IPS-NIHi7 (cell line): ENCODE measurements at regions not wholly inside any gene's neighbourhood (a gene's known extent, or its start where the extent isn't known, plus 50 kb on each side); places are given as distances from the start of the nearest gene placed in this dataset.
"Not testable (repeated sequence)": the region's sequence is repeated elsewhere in the genome, so short reads cannot be mapped to it uniquely, and the experiment has no call there.

Experiments used
- DNase-seq: peaks from one replicate; pipeline ENCODE4 v3.0.0; 2012; ENCODE audit warnings: mixed read lengths; ENCODE audit errors: extremely low spot score

DNA sequence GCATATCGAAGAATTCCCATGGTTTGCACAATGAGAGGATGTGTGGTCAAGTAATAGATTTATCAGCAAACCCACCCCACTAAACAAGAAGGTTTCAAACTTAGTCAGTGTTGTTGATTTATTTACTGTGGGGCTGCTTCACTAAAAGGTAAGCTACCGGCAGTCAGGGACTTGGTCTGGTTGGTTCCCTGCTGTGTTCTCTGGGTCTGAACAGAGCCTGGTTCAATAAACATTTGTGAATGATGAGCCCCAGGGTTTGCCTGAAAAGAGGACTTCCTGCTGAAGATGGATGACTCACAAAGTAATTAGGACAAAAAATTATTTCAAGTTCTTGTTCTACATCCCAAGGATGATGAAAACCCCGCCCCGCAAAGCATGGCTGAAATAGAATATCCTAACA lies 108.3 kb downstream of the SPP2 start:
- no peak for DNase-seq

DNA sequence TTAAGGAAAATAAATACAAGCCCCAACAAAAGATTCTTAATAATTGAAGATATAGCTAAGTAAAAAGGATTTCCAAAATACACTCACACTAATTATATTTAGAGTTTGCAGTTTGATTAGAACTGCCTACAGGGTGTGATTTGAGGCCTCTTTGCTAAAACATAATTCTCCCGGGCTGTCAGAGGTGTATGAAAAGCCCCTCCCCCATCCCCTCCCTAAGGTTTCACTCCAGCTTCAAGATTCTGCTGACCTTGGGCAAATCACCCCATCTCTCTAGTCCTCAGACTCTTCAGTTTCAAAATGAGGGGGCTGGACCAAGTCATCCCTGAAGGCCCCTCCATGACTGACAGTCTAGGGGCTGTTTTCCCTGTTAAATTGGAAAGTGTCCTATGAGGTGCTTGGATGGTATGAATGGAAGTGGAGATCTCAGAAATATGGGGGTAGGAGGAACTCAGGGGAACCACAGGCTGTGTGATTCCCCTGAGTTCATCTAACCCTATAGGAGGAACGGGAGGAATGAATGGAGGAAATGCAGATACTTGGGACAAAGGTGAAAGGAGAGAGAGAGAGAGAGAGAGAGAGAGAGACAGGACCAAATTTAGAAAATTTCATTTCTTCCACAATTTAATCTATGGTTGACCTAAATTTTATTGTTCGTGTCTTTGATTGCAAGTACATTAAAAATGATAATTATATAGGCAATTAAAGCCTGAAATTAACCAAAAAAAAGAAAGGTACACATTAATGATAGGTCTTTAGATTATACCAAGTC lies 107.5 kb downstream of the SPP2 start:
- DNase-seq, result no peak

GRCh38 chr2:234156326-234156725 lies 105.8 kb downstream of the SPP2 start:
- no peak for DNase-seq

DNA sequence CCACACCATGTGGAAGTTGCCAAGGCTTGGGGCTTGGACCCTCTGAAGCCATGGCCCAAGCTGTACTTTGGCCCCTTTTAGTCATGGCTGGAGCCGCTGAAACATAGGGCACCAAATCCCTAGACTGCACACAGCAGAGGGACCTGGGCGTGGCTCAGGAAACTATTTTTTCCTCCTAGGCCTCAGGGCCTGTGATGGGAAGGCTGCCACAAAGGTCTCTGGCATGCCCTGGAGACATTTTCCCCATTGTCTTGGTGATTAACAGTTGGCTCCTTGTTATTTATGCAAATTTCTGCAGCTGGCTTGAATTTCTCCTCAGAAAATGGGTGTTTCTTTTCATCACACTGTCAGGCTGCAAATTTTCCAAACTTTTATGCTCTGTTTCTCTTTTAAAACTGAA lies 102.3 kb downstream of the SPP2 start:
- DNase-seq, result not testable (repeated sequence)

DNA sequence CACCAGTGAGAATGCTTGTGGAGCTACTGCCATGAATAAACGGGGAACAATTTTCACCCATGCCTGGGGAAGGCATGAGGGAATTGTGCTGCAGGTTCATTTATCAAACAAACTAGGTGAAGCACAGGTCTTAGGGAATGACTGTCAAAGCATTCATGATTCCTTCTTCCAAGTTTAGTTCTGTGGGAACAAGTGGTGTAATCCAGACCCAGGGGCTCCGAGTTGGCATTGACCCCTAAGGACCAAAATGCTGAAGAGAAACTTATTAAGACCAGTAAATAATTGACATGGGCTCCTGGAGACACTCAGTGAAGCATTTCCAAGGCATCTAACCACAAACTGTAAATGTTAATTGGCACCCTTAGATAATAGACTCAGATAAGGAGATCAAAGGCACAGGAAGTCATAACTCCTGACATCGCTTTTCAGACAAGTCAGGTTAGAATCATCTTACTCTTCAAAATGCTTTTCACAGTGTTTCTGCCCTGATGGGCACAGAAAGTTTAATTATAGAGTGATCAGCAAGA lies 96.9 kb downstream of the SPP2 start:
- no peak for DNase-seq

DNA sequence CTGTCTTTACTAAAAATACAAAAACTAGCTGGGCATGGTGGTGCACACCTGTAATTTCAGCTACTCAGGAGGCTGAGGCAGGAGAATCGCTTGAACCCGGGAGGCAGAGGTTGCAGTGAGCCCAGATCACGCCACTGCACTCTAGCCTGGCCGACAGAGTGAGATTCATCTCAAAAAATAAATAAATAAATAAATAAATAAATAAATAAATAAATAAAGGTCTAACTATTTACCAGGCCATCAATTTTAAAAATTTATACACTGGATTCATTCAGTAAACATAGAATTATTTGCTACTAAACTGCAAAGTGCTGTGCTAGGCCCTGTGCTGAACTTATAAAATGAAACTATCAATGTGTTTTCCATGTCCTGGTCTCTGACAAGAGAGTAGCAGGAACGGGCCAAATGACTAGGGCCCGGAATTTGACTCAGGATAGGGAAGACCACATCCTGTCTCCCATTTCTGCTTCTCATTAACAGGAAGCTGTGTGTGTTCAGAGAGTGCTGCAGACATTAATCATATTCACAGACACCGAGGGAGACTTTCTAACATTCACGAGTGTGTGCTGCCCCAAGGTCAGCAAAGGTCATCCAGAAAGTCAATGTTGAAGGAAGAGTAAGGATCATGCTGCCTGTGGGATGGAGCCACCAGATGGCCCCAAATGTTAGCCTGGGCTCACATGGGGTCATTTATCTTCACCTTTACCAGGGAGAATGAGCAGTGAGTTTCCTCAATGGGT lies 95.8 kb downstream of the SPP2 start:
- no peak for DNase-seq

DNA sequence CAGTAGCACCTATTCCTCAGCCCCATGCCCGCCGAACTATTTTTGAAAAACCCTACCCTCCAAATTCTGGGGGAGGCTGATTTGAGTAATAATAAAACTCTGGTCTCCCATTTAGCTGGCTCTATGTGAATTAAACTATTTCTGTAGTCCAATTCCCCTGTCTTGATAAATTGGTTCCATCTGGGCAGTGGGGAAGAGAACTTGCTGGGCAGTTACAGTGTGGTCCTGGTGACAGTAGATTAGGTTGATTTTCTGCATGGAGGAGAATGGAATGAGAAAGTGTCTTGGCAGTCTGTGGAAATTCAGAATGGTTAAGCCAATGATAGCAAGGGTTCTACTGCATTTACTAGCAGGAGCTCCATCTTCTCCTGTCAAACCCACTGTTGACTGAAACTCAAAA lies 95.0 kb downstream of the SPP2 start:
- no peak for DNase-seq

GRCh38 chr2:234145057-234145456 lies 94.6 kb downstream of the SPP2 start:
- DNase-seq, result no peak

DNA sequence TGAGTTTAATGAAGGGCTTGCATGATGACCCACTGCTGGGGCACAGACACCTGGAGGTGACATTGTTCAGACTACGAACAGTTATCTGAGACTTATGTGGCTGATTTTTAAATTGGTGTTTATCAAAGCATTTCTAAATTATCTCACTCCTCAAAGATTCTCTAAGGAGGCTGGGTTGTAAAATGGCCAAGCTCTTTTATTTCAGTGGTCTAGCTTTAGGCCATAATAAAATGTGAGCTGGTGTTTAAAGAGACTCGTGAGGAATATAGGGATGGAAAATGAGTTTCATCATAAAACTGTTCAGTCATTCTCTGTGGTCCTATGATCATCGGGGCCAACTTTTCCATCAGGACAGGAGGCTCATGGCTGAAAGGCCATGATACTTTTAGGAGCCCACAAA lies 93.4 kb downstream of the SPP2 start:
- DNase-seq, result no peak

DNA sequence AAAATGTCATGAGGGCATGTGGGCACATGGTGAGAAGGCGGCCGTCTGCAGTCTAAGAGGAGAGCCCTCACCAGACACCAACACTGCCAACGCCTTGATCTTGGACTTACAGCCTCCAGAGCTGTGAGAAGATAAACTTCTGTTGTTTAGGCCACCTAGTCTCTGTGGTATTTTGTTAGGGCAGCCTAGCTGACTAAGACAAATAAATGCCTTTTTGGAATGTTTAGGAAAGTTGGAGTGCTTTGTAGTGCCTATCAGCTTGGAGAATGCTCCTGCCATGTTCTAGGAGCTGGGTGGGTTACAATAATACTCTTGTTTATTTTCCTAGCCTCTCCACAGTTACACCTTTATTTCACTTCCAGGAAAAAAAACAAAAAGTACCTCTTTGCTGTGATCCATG lies 92.0 kb downstream of the SPP2 start:
- no peak for DNase-seq

DNA sequence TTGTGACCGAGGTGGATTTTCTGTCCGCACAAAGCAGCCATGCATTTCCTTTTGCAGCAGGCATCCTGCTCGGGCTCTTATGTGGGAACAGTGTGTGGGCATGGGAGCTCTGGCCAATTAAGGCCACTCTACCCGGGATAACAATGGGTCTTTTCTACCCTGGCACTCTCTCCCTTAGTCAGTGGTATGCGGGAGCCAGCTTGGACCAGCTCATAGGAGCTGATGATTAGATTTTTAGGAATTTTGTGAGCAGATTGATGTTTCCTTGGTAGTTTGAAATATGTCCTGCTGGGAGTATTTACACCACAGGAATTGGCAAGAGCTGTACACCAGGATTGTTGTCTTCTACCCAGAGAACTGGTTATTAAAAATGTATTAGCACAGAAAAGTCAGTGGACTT lies 89.3 kb downstream of the SPP2 start:
- DNase-seq, result no peak

DNA sequence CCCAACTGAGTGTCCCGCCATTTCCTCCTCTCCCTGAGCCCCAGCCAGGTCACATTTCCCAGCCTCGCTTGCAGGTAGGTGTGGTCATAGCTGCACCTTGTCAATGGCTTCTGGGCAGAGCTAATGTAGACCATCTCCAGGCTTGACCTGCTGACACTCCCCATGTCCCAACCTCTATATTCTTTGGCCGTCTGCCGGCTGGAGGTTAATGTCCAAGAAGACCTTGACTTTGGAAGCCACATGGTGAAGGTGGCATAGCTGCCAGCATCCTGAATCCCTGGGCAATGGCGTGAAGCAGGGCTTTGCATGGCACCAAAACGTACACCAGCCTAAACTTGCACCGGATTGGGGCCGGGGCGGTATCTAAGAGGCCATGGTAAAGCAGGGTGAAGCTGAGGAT lies 88.3 kb downstream of the SPP2 start:
- no peak for DNase-seq

GRCh38 chr2:234137400-234138014 lies 87.0 kb downstream of the SPP2 start:
- DNase-seq, result no peak

GRCh38 chr2:234136461-234136860 lies 86.0 kb downstream of the SPP2 start:
- DNase-seq, result no peak

DNA sequence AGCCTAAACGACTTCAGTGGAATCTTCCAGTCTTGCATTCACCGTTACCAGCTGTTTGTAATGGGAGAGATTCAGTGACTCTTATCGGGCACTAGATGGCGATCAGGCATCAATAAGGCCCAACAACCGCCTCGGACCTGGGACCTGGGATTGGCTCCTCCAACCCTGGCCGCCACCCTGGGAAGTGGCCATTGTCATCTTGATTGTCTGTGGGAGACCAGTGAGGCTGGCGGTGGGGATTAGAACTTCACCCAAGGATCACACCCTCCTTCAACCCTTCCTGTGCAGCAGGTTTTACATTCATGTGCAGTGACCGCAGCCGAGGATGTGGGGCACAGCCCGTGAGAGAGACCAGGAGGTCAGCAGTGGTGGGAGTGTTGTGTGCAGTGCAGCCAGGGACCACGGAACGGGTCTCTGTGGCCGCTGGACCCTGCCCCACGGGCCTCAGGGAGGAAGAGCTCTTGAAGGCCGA lies 85.3 kb downstream of the SPP2 start:
- peak; percentile 90 for DNase-seq

GRCh38 chr2:234134496-234134895 lies 84.0 kb downstream of the SPP2 start:
- DNase-seq, result no peak

DNA sequence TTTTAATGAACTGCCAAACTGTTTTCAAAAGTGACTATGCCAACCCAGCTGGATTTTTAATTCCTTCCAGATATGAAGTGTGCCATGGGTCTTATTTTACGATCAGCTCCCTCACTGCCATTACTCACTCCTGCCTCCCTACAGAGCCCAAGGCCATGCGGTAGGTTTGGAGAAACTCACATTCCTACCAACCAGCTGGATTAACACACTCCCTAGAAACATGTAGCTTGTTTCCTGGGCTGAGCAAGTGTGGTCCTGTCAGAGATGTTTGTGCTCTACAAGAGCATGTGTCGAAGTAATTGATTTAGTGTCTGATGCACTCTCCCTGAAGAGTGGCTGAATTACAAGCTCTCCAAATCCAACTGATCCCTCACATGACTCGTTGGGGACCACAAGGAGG lies 82.5 kb downstream of the SPP2 start:
- no peak for DNase-seq

DNA sequence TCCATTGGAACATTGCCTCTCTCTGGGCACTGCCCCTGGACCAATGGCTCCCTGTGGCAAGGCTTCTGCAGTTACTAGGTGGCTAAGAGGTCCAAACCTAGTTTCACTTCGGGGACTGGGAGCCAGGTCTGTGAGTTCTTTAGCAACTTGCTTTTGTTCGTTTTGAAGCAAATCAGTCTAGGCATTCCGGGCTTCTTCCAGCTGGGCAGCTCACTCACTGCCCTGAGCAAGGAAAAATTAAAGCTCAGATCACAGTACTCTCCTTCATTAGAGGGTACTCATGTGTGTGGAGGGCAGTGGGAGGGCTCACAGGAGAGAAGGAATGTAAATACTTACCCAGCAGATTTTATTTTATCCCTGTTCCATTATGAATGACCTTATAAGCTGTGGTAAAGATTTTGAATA lies 80.3 kb downstream of the SPP2 start:
- no peak for DNase-seq

DNA sequence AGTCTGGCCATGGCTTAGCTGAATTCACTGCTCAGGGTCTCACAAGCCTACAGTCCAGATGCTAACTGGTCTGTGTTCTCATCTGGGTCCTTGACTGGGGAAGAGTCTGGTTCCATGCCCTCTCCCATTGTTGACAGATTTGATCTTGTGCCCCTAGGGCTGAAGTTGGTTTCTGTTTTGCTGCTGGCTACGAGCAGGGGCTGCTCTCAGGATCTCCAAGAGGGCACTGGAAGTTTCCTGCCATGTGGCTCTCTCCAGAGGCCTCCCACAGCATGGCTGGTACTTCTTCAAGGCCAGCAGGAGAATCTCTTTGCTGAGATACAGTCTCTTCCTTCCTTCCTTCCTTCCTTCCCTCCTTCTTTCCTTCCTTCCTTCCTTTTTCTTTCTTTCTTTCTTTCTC lies 78.1 kb downstream of the SPP2 start:
- no peak for DNase-seq
